ENCODE measurements at regions not wholly inside any gene's neighbourhood (a gene's known extent, or its start where the extent isn't known, plus 50 kb on each side); places are given as distances from the start of the nearest gene placed in this dataset.

- Histone ChIP-seq H3K27me3 (ENCODE audit: insufficient read depth) (no peaks in the 10 kb centered on the region), H3K4me2 (no peak overlapping the region), H3K9me2 (ENCODE audit: insufficient read depth) (peaks cover 4% of the 10 kb centered on the region; the same call in 1 of the 2 replicates), H3K79me2 (replicated peaks; ENCODE audit: insufficient read depth) (no peaks in the 10 kb centered on the region), H3K36me3 (ENCODE audit: insufficient read depth) (no peaks in the 10 kb centered on the region), H3K4me1 (ENCODE audit: insufficient read depth) (no peaks in the 10 kb centered on the region), H3K4me3 (no peak overlapping the region), H2AFZ (no peak overlapping the region), H4K20me1 (replicated peaks; ENCODE audit: insufficient read depth) (no peaks in the 10 kb centered on the region), H3K27ac (ENCODE audit: low read depth) (no peak overlapping the region), H3F3A (replicated peaks; ENCODE audit: low read depth) (no peaks in the 10 kb centered on the region)
- Mint-ChIP-seq H3K27me3 (ENCODE audit: insufficient read depth, low read depth, poor library complexity) (no peaks in the 10 kb centered on the region), H3K4me3 (no peak overlapping the region), H3K4me1 (peaks cover 6% of the 10 kb centered on the region; the same call in 2 of the 3 replicates), H3K27ac (no peak overlapping the region), H3K9me3 (no peaks in the 10 kb centered on the region), H3K36me3 (ENCODE audit: low read depth) (no peaks in the 10 kb centered on the region)
- ATAC-seq = no peak
- TF ChIP-seq ZNF462 (CRISPR knock-in tag; IDR thresholded peaks at IDR 0.05) (no peak), EZH2 (IDR thresholded peaks at IDR 0.05; ENCODE audit: low read depth, unreplicated experiment) (no peak), ZNF331 (CRISPR knock-in tag; IDR thresholded peaks at IDR 0.05; ENCODE audit: low read depth) (no peak), POLR2AphosphoS5 (IDR thresholded peaks at IDR 0.05; ENCODE audit: low read depth) (no peak)
- no peak for DNase-seq (ENCODE audit: low spot score)
Measured at GRCh38 chr4:96094183-96094582, 254.3 kb downstream of the PDHA2 start.

- Mint-ChIP-seq H3K27ac (no peak overlapping the region), H3K36me3 (ENCODE audit: low read depth) (peaks cover 5% of the 10 kb centered on the region; the same call in 1 of the 3 replicates), H3K27me3 (ENCODE audit: insufficient read depth, low read depth, poor library complexity) (no peaks in the 10 kb centered on the region), H3K4me3 (no peak overlapping the region), H3K4me1 (peaks cover 6% of the 10 kb centered on the region; the same call in 2 of the 3 replicates), H3K9me3 (peaks cover 7% of the 10 kb centered on the region; the same call in 2 of the 3 replicates)
- H3F3A ChIP-seq (replicated peaks; ENCODE audit: low read depth) = no peaks in the 10 kb centered on the region
- no peak overlapping the region for H3K4me2 ChIP-seq
- no peak overlapping the region for H3K27ac ChIP-seq (ENCODE audit: low read depth)
- H3K9me2 ChIP-seq (ENCODE audit: insufficient read depth) = peaks cover 4% of the 10 kb centered on the region
- H2AFZ ChIP-seq = peak overlapping the region; percentile 1; the same call in 1 of the 2 replicates
- no peaks in the 10 kb centered on the region for H3K27me3 ChIP-seq (ENCODE audit: insufficient read depth)
- no peak overlapping the region for H3K4me3 ChIP-seq
- no peaks in the 10 kb centered on the region for H3K4me1 ChIP-seq (ENCODE audit: insufficient read depth)
- H3K79me2 ChIP-seq (replicated peaks; ENCODE audit: insufficient read depth) = no peaks in the 10 kb centered on the region
- no peaks in the 10 kb centered on the region for H3K36me3 ChIP-seq (ENCODE audit: insufficient read depth)
- DNase-seq (ENCODE audit: low spot score) (peak; percentile 17), ATAC-seq (0 out of 3 replicates have a peak, but pooled peaks have one; percentile 25)
- H4K20me1 ChIP-seq (replicated peaks; ENCODE audit: insufficient read depth) = no peaks in the 10 kb centered on the region
- TF ChIP-seq JUNB (IDR thresholded peaks at IDR 0.05; ENCODE audit: unreplicated experiment) (no peak), NANOG (IDR thresholded peaks at IDR 0.05; ENCODE audit: borderline replicate concordance) (no peak), CTCF (conservative IDR thresholded peaks at IDR 0.05; ENCODE audit: low read depth in 2 of 2) (no peak), CREB1 (CRISPR knock-in tag; IDR thresholded peaks at IDR 0.05; ENCODE audit: low read depth) (no peak), EZH2 (IDR thresholded peaks at IDR 0.05; ENCODE audit: low read depth, unreplicated experiment) (no peak), POLR2AphosphoS5 (IDR thresholded peaks at IDR 0.05; ENCODE audit: low read depth) (no peak), STAT1 (IDR thresholded peaks at IDR 0.05; ENCODE audit: unreplicated experiment) (no peak)
Measured at GRCh38 chr4:96097040-96097607, 257.2 kb downstream of the PDHA2 start.

All from GM23338 (cell line).